Ascending aorta (tissue), 2 donors: ENCODE measurements at regions not wholly inside any gene's neighbourhood (a gene's known extent, or its start where the extent isn't known, plus 50 kb on each side); places are given as distances from the start of the nearest gene placed in this dataset.

Source experiments
- DNase-seq, 2 donors: peaks; one replicate each; pipeline ENCODE4 v3.0.0-alpha.2; 2019; ENCODE audit warnings: low spot score in 2 of 2
- H3K27ac ChIP-seq, 2 donors: fragments of 200-600 bp; sonication (generic); one replicate each; pipeline ENCODE4 v1.5.1; 2016 to 2017; ENCODE audit warnings: mild to moderate bottlenecking in 1 of 2
- H3K27me3 ChIP-seq: fragments of 200-600 bp; sonication (generic); one replicate; pipeline ENCODE4 v1.5.1; 2017
- H3K36me3 ChIP-seq, 2 donors: fragments of 200-600 bp; sonication (generic); one replicate each; pipeline ENCODE4 v1.5.1; 2016
- H3K4me1 ChIP-seq, 2 donors: fragments of 200-600 bp; sonication (generic); one replicate each; pipeline ENCODE4 v1.5.1; 2016 to 2017; ENCODE audit warnings: mild to moderate bottlenecking in 1 of 2
- H3K4me3 ChIP-seq, 2 donors: fragments of 200-600 bp; sonication (generic); one replicate each; pipeline ENCODE4 v1.5.1; 2016 to 2017; ENCODE audit warnings: mild to moderate bottlenecking in 1 of 2
- H3K9me3 ChIP-seq, 2 donors: fragments of 200-600 bp; sonication (generic); one replicate each; pipeline ENCODE4 v1.5.1; 2016
- intact Hi-C: fragments of 100-400 bp; cut with DNase I; formaldehyde crosslinking; loops from one replicate; pipeline ENCODE4 v1.15.1; 2023
- TF ChIP-seq, protein P1 (sequence below), 3 experiments: fragments of 200-600 bp in 2 of 3; fragments of 450-650 bp in 1 of 3; sonication (generic) in 2 of 3; IDR thresholded peaks; one replicate each; pipeline ENCODE4 v1.5.1; 2016 to 2019; ENCODE audit warnings: antibody characterized with exemption in 3 of 3, mild to moderate bottlenecking in 1 of 3, moderate library complexity in 1 of 3

DNA sequence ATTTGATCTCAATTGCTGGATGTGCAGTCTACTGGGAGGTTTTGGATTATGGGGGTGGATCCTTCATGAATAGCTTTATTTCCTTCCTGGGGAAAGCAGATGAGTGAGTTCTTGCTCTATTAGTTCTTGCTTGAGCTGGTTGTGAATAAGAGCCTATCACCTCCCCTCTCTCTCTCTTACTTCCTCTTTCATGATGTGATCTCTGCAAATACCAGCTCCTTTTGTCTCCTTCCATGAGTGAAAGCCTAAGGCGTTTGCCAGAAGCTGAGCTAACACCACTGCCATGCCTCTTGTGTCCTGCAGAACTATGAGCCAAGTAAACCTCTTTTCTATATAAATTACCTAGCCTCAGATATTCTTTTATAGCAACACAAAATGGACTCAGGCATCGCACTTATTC, 302.7 kb downstream of the CCER1 start:
- Histone ChIP-seq H3K4me1 (no peaks in the 10 kb centered on the region), H3K4me3 (no peak overlapping the region), H3K27ac (no peak overlapping the region), H3K9me3 (no peaks in the 10 kb centered on the region), H3K27me3 (no peaks in the 10 kb centered on the region), H3K36me3 (no peaks in the 10 kb centered on the region)
- intact Hi-C loops: no loop called here
- no peak for DNase-seq
- TF ChIP-seq, protein P1, sequence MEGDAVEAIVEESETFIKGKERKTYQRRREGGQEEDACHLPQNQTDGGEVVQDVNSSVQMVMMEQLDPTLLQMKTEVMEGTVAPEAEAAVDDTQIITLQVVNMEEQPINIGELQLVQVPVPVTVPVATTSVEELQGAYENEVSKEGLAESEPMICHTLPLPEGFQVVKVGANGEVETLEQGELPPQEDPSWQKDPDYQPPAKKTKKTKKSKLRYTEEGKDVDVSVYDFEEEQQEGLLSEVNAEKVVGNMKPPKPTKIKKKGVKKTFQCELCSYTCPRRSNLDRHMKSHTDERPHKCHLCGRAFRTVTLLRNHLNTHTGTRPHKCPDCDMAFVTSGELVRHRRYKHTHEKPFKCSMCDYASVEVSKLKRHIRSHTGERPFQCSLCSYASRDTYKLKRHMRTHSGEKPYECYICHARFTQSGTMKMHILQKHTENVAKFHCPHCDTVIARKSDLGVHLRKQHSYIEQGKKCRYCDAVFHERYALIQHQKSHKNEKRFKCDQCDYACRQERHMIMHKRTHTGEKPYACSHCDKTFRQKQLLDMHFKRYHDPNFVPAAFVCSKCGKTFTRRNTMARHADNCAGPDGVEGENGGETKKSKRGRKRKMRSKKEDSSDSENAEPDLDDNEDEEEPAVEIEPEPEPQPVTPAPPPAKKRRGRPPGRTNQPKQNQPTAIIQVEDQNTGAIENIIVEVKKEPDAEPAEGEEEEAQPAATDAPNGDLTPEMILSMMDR (IDR thresholded peaks at IDR 0.05): no peak

DNA sequence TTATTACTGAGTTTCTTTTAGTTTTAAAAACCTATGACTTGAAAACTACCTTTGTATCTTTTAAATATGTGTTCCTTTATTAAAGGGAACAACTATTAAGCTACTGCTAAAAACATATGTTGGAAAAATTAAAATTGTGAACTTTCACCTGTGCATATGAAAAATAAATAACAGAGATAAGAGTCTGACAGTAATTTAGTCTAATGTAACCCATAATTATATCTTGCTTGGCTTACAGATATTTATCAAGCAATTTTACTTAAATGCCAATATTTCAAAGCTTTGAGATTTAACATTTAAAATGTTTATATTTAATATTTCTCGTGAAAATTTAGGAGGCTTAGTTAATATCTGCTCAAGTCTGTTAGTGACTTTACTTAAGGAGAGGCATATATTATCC, 309.8 kb downstream of the CCER1 start:
- H3K27ac ChIP-seq: no peak overlapping the region
- intact Hi-C loops: no loop called here
- H3K27me3 ChIP-seq: no peaks in the 10 kb centered on the region
- no peak overlapping the region for H3K4me3 ChIP-seq
- TF ChIP-seq, protein P1 (IDR thresholded peaks at IDR 0.05): no peak
- no peak for DNase-seq
- no peaks in the 10 kb centered on the region for H3K4me1 ChIP-seq
- no peaks in the 10 kb centered on the region for H3K36me3 ChIP-seq
- H3K9me3 ChIP-seq: no peaks in the 10 kb centered on the region

DNA sequence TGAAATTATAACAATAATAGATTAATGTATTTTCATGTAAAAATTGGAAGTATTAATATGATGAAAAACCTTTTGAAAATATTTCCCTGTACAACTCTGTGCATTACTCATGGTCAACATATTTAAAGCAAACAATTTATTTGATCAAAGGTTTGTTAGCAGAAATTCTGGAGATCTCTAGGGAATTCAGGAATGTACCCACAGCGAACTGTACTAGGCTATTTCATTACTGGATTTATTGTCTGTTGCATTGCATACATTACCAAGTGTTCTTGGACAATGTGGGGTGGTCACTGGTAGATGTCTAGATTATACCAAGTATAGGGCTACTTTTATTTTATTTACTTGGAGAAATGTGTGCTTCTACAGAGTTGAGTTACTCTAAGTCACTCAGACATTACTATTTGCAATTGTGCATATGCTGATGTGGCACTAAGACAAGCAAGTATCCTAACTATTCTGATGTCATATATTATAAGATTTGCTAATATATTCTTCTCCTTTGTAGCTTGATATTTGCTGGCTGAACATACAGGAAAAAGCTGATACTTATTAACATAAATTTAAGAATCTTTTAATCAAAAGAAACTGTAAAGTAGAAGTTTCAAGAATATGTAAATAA, 323.3 kb downstream of the CCER1 start:
- no peak overlapping the region for H3K27ac ChIP-seq
- intact Hi-C loops: no loop called here
- no peaks in the 10 kb centered on the region for H3K9me3 ChIP-seq
- no peaks in the 10 kb centered on the region for H3K27me3 ChIP-seq
- no peak for DNase-seq
- TF ChIP-seq, protein P1 (IDR thresholded peaks at IDR 0.05): no peak
- no peaks in the 10 kb centered on the region for H3K36me3 ChIP-seq
- no peak overlapping the region for H3K4me3 ChIP-seq
- no peaks in the 10 kb centered on the region for H3K4me1 ChIP-seq

DNA sequence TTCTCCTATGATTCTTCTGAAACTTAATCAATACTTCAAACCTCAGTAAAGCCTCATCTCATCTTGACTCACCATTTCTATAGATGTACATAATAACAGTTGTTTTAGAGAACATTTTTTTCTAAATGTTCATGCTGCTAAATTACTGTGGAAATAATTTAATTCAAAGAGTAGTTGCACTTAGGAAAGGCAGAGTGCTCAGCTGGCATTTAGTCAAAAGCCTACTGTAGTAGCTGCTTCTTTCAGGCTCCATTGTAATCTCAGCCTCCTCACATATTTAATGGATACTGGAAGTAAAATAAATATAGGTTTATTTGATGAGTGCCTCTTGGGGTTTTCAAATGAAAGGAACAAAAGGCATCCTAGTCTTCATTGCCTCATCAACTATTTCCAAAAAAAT, 325.0 kb downstream of the CCER1 start:
- TF ChIP-seq, protein P1 (IDR thresholded peaks at IDR 0.05): no peak
- no peaks in the 10 kb centered on the region for H3K36me3 ChIP-seq

DNA sequence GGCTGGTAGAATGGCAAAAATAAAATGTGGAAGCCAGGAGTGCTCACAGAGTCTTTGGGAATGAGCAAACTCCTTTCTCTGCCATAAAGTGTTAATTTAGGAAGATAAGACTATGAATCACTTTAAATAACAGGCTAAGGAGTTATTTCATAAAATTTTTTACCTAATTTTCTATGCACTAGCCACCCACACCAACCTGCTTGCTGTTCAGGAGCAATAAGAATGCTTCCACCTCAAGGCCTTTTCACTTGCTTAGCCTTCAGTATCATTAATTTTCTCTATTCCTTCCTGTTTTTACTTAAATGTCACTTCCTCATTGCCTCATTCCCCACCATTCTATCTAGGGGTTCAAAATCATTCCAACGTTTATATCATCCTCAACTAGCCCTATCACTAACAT, 326.8 kb downstream of the CCER1 start:
- TF ChIP-seq, protein P1 (IDR thresholded peaks at IDR 0.05): no peak
- Histone ChIP-seq H3K9me3 (no peaks in the 10 kb centered on the region), H3K36me3 (no peaks in the 10 kb centered on the region), H3K4me1 (no peaks in the 10 kb centered on the region), H3K4me3 (no peak overlapping the region), H3K27me3 (no peaks in the 10 kb centered on the region), H3K27ac (no peak overlapping the region)
- DNase-seq: no peak
- intact Hi-C loops: no loop called here

More for the DNA sequence above, 325.0 kb downstream of the CCER1 start:
- H3K4me3 ChIP-seq: no peak overlapping the region
- H3K27ac ChIP-seq: no peak overlapping the region
- H3K27me3 ChIP-seq: no peaks in the 10 kb centered on the region
- no peak for DNase-seq
- no peaks in the 10 kb centered on the region for H3K9me3 ChIP-seq
- no peaks in the 10 kb centered on the region for H3K4me1 ChIP-seq
- intact Hi-C loops: no loop called here
